ENCODE measurements at regions not wholly inside any gene's neighbourhood (a gene's known extent, or its start where the extent isn't known, plus 50 kb on each side); places are given as distances from the start of the nearest gene placed in this dataset.

DNA sequence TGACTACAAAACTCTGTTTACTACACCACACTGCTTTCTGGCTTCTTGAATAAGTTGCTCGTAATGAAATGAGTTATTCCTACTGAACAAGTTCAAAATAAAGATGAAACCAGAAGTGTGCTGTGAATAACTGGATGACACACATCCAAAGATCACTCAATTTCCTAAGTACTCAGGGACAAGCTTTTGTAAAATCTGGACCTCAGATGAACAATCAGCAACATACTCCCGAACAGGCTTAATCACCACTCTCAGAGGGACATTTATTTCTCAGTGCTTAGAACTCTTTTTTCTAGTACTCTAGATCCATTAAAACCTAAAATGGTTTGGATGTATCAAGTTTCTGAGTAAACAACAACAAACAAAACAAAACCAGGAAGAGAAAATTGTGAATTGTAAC is 61.5 kb upstream of the EXOC1L start:
- no peak overlapping the region for H3K4ac ChIP-seq (ENCODE audit: low read depth, low read length)

GRCh38 chr4:55758570-55758969 is 61.0 kb upstream of the EXOC1L start:
- H2BK12ac ChIP-seq (ENCODE audit: low read length) = no peak overlapping the region
- no peak overlapping the region for H3K23ac ChIP-seq (ENCODE audit: low read length)
- no peaks in the 10 kb centered on the region for H3K9me3 ChIP-seq (ENCODE audit: insufficient read depth, low read depth, low read length)
- H3K27ac ChIP-seq (ENCODE audit: low read depth, low read length) = no peak overlapping the region
- no peaks in the 10 kb centered on the region for H3K79me1 ChIP-seq (ENCODE audit: low read length)
- no peak overlapping the region for H2AK5ac ChIP-seq (ENCODE audit: low read length)
- no peaks in the 10 kb centered on the region for H3K4me1 ChIP-seq (ENCODE audit: control insufficient read depth in 1 of 2, insufficient read depth in 2 of 2, low read length in 2 of 2)
- no peak overlapping the region for H3K18ac ChIP-seq (ENCODE audit: low read length)
- H3K4me3 ChIP-seq (ENCODE audit: low read depth, low read length) = no peak overlapping the region
- no peak overlapping the region for H4K12ac ChIP-seq (ENCODE audit: low read depth, low read length)
- no peak overlapping the region for H3K9ac ChIP-seq (ENCODE audit: low read length)
- H4K8ac ChIP-seq (ENCODE audit: low read depth, low read length) = no peak overlapping the region
- no peak overlapping the region for H4K91ac ChIP-seq (ENCODE audit: low read depth, low read length)
- no peak overlapping the region for H3K14ac ChIP-seq (ENCODE audit: low read length)
- no peaks in the 10 kb centered on the region for H3K36me3 ChIP-seq (ENCODE audit: control insufficient read depth in 1 of 2, insufficient read depth in 2 of 2, low read length in 2 of 2)
- no peak overlapping the region for H3K4ac ChIP-seq (ENCODE audit: low read depth, low read length)
- H3K27me3 ChIP-seq (ENCODE audit: insufficient read depth, low read length) = no peaks in the 10 kb centered on the region
- no peak overlapping the region for H2AFZ ChIP-seq (ENCODE audit: insufficient read depth, low read length, poor library complexity)
- no peaks in the 10 kb centered on the region for H3K79me2 ChIP-seq (ENCODE audit: control insufficient read depth, insufficient read depth, low read length, poor library complexity)
- WGBS (ENCODE audit: extremely low coverage, insufficient coverage, insufficient read length) = no CpG with 5 or more reads among the region's 4 CpGs
- no peak overlapping the region for H2BK120ac ChIP-seq (ENCODE audit: insufficient read depth, low read length, poor library complexity)
- no peak overlapping the region for H2BK5ac ChIP-seq (ENCODE audit: low read depth, low read length, poor library complexity)
- H3K4me2 ChIP-seq (ENCODE audit: low read length) = no peak overlapping the region
- DNase-seq = no peak

More for the DNA sequence above, 61.5 kb upstream of the EXOC1L start:
- Histone ChIP-seq H3K27me3 (ENCODE audit: insufficient read depth, low read length) (no peaks in the 10 kb centered on the region), H3K27ac (ENCODE audit: low read depth, low read length) (no peak overlapping the region), H3K18ac (ENCODE audit: low read length) (no peak overlapping the region), H2BK120ac (ENCODE audit: insufficient read depth, low read length, poor library complexity) (no peak overlapping the region), H4K12ac (ENCODE audit: low read depth, low read length) (no peak overlapping the region), H2AFZ (ENCODE audit: insufficient read depth, low read length, poor library complexity) (no peak overlapping the region), H3K14ac (ENCODE audit: low read length) (no peak overlapping the region), H3K79me2 (ENCODE audit: control insufficient read depth, insufficient read depth, low read length, poor library complexity) (no peaks in the 10 kb centered on the region), H3K4me1 (ENCODE audit: control insufficient read depth in 1 of 2, insufficient read depth in 2 of 2, low read length in 2 of 2) (no peaks in the 10 kb centered on the region), H3K4me2 (ENCODE audit: low read length) (no peak overlapping the region), H3K9me3 (ENCODE audit: insufficient read depth, low read depth, low read length) (no peaks in the 10 kb centered on the region), H3K79me1 (ENCODE audit: low read length) (no peaks in the 10 kb centered on the region), H3K36me3 (ENCODE audit: control insufficient read depth in 1 of 2, insufficient read depth in 2 of 2, low read length in 2 of 2) (no peaks in the 10 kb centered on the region), H3K9ac (ENCODE audit: low read length) (no peak overlapping the region), H4K91ac (ENCODE audit: low read depth, low read length) (no peak overlapping the region), H4K8ac (ENCODE audit: low read depth, low read length) (no peak overlapping the region), H3K23ac (ENCODE audit: low read length) (no peak overlapping the region), H2BK5ac (ENCODE audit: low read depth, low read length, poor library complexity) (no peak overlapping the region), H3K4me3 (ENCODE audit: low read depth, low read length) (no peak overlapping the region), H2AK5ac (ENCODE audit: low read length) (no peak overlapping the region), H2BK12ac (ENCODE audit: low read length) (no peak overlapping the region)
- no CpG with 5 or more reads among the region's 2 CpGs for WGBS (ENCODE audit: extremely low coverage, insufficient coverage, insufficient read length)
- no peak for DNase-seq

DNA sequence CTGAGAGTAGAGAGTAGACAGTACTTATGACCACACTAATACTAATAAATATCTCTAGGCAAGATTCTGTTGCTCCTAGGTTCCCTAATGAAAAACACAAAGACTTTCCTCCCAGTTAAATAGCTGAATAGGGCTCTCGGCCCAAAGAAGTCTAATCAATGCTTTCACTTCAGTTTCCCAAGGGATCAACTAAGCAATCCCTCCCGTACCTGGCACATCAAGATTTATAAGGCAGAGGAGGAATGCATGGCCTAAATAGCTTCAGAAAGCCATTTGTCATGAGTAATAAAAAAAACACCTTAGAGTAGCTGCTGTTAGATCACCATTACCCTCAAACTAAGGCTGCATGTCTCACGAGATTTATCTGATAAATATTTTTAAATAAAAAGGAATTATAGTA is 56.8 kb upstream of the EXOC1L start:
- no peak overlapping the region for H3K9ac ChIP-seq (ENCODE audit: low read length)
- no peaks in the 10 kb centered on the region for H3K36me3 ChIP-seq (ENCODE audit: control insufficient read depth in 1 of 2, insufficient read depth in 2 of 2, low read length in 2 of 2)
- H4K91ac ChIP-seq (ENCODE audit: low read depth, low read length) = no peak overlapping the region
- no peak overlapping the region for H2BK120ac ChIP-seq (ENCODE audit: insufficient read depth, low read length, poor library complexity)
- H3K79me1 ChIP-seq (ENCODE audit: low read length) = no peaks in the 10 kb centered on the region
- H3K4me3 ChIP-seq (ENCODE audit: low read depth, low read length) = no peak overlapping the region
- no peak overlapping the region for H3K23ac ChIP-seq (ENCODE audit: low read length)
- H3K79me2 ChIP-seq (ENCODE audit: control insufficient read depth, insufficient read depth, low read length, poor library complexity) = no peaks in the 10 kb centered on the region
- no peak overlapping the region for H2BK5ac ChIP-seq (ENCODE audit: low read depth, low read length, poor library complexity)
- no peak overlapping the region for H3K4ac ChIP-seq (ENCODE audit: low read depth, low read length)
- no peak overlapping the region for H4K8ac ChIP-seq (ENCODE audit: low read depth, low read length)
- H3K4me1 ChIP-seq (ENCODE audit: control insufficient read depth in 1 of 2, insufficient read depth in 2 of 2, low read length in 2 of 2) = no peaks in the 10 kb centered on the region
- H3K27ac ChIP-seq (ENCODE audit: low read depth, low read length) = no peak overlapping the region
- no peak overlapping the region for H3K18ac ChIP-seq (ENCODE audit: low read length)
- H2AK5ac ChIP-seq (ENCODE audit: low read length) = no peak overlapping the region
- no peak for DNase-seq
- no peaks in the 10 kb centered on the region for H3K9me3 ChIP-seq (ENCODE audit: insufficient read depth, low read depth, low read length)
- no peak overlapping the region for H2AFZ ChIP-seq (ENCODE audit: insufficient read depth, low read length, poor library complexity)
- H3K4me2 ChIP-seq (ENCODE audit: low read length) = no peak overlapping the region
- no peak overlapping the region for H3K14ac ChIP-seq (ENCODE audit: low read length)
- no CpG with 5 or more reads among the region's 3 CpGs for whole genome bisulfite sequencing (ENCODE audit: extremely low coverage, insufficient coverage, insufficient read length)
- no peak overlapping the region for H4K12ac ChIP-seq (ENCODE audit: low read depth, low read length)
- no peaks in the 10 kb centered on the region for H3K27me3 ChIP-seq (ENCODE audit: insufficient read depth, low read length)
- H2BK12ac ChIP-seq (ENCODE audit: low read length) = no peak overlapping the region

GRCh38 chr4:55763996-55764395 is 55.6 kb upstream of the EXOC1L start:
- no peaks in the 10 kb centered on the region for H3K36me3 ChIP-seq (ENCODE audit: control insufficient read depth in 1 of 2, insufficient read depth in 2 of 2, low read length in 2 of 2)
- no peaks in the 10 kb centered on the region for H3K9me3 ChIP-seq (ENCODE audit: insufficient read depth, low read depth, low read length)
- no peak overlapping the region for H3K4me2 ChIP-seq (ENCODE audit: low read length)
- H3K4me1 ChIP-seq (ENCODE audit: control insufficient read depth in 1 of 2, insufficient read depth in 2 of 2, low read length in 2 of 2) = peaks cover 2 to 5% of the 10 kb centered on the region in 2 experiments
- H4K91ac ChIP-seq (ENCODE audit: low read depth, low read length) = no peak overlapping the region
- H3K4ac ChIP-seq (ENCODE audit: low read depth, low read length) = no peak overlapping the region
- no peak overlapping the region for H2BK12ac ChIP-seq (ENCODE audit: low read length)
- H2AFZ ChIP-seq (ENCODE audit: insufficient read depth, low read length, poor library complexity) = no peak overlapping the region
- H4K8ac ChIP-seq (ENCODE audit: low read depth, low read length) = no peak overlapping the region
- no CpG with 5 or more reads among the region's 2 CpGs for WGBS (ENCODE audit: extremely low coverage, insufficient coverage, insufficient read length)
- H2BK120ac ChIP-seq (ENCODE audit: insufficient read depth, low read length, poor library complexity) = no peak overlapping the region
- H3K18ac ChIP-seq (ENCODE audit: low read length) = no peak overlapping the region
- DNase-seq = no peak
- H2BK5ac ChIP-seq (ENCODE audit: low read depth, low read length, poor library complexity) = no peak overlapping the region
- no peak overlapping the region for H3K27ac ChIP-seq (ENCODE audit: low read depth, low read length)
- H4K12ac ChIP-seq (ENCODE audit: low read depth, low read length) = no peak overlapping the region
- no peak overlapping the region for H2AK5ac ChIP-seq (ENCODE audit: low read length)
- H3K23ac ChIP-seq (ENCODE audit: low read length) = no peak overlapping the region
- H3K9ac ChIP-seq (ENCODE audit: low read length) = no peak overlapping the region
- H3K79me2 ChIP-seq (ENCODE audit: control insufficient read depth, insufficient read depth, low read length, poor library complexity) = no peaks in the 10 kb centered on the region
- no peak overlapping the region for H3K4me3 ChIP-seq (ENCODE audit: low read depth, low read length)
- H3K27me3 ChIP-seq (ENCODE audit: insufficient read depth, low read length) = no peaks in the 10 kb centered on the region
- no peaks in the 10 kb centered on the region for H3K79me1 ChIP-seq (ENCODE audit: low read length)
- H3K14ac ChIP-seq (ENCODE audit: low read length) = no peak overlapping the region

Data from trophoblast cell (in vitro differentiated cells and primary cell).